Renal cortex interstitium (tissue), 11 donors: ENCODE measurements at regions not wholly inside any gene's neighbourhood (a gene's known extent, or its start where the extent isn't known, plus 50 kb on each side); places are given as distances from the start of the nearest gene placed in this dataset.
"Not testable (repeated sequence)": the region's sequence is repeated elsewhere in the genome, so short reads cannot be mapped to it uniquely, and the experiment has no call there.

Experiments
- DNase-seq, 11 donors: peaks; one replicate each; pipeline ENCODE4 v3.0.0-alpha.2; 2013; ENCODE audit warnings: low read depth in 9 of 11, low spot score in 4 of 11; ENCODE audit errors: extremely low read depth in 1 of 11

DNA sequence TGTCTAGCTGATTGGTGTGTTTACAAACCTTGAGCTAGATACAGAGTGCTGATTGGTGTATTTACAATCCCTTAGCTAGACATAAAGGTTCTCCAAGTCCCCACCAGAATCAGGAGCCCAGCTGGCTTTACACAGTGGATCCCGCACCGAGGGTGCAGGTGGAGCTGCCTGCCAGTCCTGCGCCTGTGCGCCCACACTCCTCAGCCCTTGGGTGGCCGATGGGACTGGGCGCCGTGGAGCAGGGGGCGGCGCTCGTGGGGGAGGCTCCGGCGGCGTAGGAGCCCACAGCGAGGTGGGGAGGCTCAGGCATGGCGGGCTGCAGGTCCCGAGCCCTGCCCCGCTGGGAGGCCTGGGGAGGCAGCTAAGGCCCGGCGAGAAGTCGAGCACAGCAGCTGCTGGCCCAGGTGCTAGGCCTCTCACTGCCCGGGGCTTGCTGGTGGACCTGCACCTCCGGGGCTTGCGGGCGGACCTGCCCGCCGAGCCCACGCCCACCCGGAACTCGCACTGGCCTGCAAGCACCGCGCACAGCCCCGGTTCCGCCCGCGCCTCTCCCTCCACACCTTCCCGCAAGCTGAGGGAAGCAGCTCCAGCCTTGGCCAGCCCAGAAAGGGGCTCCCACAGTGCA lies 51.0 kb upstream of the CDYL start:
- not testable (repeated sequence) for DNase-seq

DNA sequence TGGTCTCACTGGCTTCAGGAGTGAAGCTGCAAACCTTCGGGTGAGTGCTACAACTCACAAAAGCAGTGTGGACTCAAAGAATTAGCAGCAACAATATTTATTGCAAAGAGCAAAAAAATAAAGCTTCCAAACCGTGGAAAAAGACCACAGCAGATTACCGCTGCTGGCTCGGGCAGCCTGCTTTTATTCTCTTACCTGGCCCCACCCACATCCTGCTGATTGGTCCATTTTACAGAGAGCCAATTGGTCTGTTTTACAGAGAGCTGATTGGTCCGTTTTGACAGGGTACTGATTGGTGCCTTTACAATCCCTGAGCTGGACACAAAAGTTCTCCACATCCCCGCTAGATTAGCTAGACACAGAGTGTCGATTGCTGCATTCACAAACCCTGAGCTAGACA lies 51.5 kb upstream of the CDYL start:
- DNase-seq = not testable (repeated sequence)

DNA sequence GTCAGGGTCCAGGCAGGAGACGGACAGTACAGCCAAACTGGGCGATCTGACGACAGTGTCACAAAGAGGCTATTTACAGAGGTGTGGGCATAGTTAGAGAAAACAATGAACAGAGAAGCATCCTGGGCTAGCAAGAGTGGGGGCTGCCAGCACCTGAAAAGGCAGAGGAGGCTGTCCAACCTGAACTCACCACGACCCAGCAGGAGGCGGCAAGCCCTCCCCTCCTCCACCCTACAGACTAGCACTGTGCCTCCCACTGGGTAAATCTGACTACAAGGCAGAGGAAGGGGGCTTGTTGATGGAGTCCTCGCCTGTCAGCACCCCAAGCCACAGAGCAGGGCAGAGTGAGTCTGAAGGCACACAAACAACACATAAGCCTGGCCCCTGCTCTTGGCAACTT lies 52.8 kb upstream of the CDYL start:
- no peak for DNase-seq

DNA sequence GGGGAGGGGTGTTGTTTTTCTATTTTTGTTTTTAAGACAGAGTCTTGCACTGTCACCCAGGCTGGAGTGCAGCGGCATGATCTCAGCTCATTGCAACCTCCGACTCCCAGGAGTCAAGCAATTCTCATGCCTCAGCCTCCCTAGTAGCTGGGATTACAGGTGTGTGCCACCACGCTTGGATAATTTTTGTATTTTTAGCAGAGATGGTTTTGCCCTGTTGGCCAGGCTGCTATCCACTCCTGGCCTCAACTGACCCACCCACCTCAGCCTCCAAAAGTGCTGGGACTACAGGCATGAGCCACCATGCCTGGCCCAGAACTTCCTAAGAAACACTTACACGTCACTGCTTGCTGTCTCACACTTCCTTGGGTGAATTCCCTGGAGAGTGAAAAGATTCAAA lies 54.8 kb upstream of the CDYL start:
- DNase-seq = not testable (repeated sequence)

DNA sequence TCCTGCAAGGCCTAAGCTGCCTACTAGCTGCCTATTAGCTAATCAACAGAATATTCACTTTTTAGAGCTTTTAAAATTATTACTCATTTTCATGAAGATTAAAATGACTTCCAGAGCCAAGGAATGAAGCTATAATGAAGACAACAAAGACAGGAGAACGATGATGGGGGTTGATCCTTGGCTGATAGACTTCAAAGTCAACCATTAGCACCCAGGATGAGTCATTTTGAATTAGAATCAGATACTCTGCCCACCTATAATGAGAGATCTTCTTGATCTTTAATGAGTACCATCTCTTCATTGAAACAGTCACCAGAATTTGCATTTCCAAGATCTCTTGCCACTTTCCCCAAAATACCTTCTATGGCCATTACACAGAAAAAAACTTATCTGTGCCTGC lies 56.7 kb upstream of the CDYL start:
- DNase-seq = no peak

DNA sequence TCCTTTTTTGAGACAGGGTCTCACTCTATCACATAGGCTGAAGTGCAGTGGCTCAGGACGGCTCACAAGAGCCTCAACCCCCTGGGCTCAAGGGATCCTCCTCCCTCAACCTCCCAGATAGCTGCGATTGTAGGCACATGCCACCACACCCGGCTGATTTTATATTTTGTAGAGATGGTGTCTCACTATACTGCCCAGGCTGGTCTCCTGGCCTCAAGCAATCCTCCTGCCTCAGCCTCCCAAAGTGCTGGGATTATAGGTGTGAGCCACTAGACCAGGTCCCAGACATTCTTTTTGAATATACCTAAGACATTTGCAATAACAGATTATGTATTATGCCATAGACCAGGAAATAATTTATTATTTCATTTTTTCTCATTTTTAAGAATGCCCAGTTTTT lies 58.3 kb upstream of the CDYL start:
- no peak for DNase-seq

DNA sequence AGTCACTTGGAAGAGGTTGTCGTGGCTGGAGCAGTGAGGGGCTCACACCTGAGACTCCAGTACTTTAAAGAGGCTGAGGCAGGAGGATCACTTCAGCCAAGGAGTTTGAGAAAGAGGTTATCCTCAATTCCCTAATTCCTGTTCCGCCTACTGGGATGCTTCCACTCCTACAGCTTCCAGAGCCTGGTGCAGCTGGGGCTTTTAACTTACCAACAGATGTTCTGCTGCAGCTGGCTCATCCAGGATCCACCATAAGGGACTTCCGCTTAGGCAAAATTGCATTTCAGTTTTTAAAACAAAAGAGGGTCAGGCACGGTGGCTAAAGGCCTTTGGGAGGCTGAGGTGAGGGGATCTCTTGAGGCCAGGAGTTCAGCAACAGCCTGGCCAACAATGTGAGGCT lies 59.1 kb upstream of the CDYL start:
- DNase-seq = no peak

DNA sequence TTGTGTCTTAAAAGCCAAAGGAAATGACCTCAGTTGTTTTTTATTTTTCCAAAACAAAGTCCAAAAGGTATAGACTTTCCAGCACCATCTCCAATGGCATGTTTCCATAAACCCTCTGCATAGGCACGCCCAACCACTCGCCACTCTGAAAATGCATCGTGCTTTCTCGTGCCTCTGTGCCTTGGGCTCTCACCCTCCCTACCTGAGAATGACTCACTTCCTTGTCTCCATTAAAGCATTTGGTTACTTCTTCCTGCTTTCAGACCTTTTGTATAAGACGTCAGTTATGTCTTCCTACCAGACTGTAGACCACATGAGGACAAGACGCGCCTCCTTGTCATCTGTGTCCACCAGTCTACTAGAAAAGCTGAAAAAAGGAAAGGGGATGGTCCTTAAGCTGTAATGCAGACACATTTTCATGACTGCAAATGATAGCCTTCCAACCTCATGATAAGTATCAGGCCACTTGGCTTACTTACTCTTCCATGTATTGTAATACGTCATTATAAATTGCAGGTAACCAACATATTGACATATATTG lies 61.2 kb upstream of the CDYL start:
- no peak for DNase-seq

DNA sequence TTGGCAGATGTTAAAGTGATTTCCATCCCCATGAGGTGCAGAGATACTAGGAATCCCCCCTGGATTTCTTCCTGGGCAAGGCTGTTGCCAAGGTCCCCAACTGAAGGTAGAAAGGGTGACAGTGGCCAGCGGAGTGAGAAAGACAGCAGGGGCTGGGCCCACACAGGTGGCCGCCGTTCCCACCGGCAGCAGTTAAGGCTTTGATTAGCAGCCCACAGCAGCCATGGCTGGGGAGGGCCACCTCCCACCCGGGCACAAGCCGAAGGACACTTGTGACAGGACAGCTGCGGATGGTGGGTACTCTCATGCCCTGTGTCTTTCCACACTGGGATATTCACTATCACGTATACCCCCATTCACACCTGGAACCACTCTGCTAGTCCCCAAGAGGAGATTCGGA lies 63.9 kb upstream of the CDYL start:
- DNase-seq = no peak

DNA sequence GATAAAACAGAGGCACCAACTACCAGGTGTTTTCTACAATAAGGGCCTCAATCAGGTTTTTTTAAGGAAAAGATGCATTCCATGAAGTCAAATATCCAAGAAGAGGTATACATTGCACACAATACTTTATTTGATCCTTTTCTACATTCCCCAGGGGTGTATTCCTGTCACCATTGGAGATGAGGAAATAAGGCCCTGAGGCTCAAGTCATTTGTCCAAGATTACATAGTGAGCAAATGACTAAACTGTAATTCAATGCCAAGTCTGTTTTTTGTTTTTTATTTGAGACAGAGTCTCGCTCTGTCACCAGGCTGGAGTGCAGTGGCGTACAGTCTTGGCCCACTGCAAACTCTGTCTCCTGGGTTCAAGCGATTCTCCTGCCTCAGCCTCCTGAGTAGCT lies 69.2 kb upstream of the CDYL start:
- no peak for DNase-seq

DNA sequence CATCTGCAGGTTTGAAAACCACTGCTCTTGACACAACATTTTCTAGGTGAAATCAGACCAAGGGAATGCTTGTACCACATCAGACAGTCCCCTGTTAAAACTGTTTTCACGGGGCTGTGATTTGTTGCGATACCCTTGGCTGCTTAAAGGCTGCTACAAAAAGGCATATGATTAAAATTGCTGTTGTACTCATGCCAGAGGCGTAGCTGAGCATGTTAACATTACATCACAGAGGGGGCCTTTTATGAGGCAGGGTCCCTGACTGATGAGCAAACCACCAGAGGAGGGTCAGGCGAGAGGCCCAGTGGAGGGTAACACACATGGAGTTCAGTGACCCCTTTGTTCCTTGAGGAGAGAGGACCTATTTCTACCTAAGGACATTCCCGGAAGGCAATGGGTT lies 70.4 kb upstream of the CDYL start:
- no peak for DNase-seq

DNA sequence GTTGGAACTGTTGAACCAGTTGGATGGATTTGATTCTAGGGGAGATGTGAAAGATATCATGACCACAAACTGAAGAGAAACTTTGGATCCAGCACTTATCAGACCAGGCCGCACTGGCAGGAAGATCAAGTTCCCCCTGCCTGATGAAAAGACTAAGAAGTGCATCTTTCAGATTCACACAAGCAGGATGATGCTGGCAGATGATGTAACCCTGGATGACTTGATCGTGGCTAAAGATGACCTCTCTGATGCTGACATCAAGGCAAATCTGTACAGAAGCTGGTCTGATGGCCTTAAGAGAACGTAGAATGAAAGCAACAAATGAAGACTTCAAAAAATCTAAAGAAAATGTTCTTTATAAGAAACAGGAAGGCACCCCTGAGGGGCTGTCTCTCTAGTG lies 72.8 kb upstream of the CDYL start:
- no peak for DNase-seq

DNA sequence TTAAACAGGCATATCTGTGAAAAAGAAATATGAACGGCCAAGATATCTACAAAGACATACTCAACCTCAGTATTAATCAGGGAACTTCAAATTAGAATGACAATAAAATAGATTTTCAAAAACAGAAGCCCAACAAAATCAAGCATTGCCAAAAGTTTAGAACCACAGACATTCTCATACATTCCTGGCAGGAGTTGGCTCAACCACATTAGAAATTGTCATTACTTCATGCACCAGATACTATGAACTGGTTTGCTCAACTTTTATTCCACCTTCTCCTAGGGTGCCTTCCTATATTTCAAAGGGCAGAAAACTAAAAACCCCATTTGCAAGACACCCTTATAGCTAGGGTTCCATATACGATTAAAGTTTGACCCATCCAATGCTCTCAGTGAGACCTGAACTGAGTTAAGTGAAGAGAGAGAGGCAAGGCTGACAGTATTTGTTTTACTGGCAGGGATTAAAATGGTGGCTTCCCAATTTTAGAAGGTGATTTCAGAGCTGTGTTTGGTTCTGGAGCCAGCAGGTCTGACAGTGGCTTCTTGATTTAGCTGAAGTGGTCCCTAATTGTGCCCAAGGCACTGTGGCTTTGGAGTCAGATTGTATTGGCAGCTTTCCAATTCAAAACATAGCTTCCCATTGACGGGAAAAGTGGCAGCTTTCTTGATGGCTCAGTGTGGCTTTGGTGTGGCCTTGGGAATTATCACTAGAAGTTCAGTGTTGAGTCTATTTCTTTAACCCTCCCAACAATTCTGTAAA lies 77.1 kb upstream of the CDYL start:
- no peak for DNase-seq

DNA sequence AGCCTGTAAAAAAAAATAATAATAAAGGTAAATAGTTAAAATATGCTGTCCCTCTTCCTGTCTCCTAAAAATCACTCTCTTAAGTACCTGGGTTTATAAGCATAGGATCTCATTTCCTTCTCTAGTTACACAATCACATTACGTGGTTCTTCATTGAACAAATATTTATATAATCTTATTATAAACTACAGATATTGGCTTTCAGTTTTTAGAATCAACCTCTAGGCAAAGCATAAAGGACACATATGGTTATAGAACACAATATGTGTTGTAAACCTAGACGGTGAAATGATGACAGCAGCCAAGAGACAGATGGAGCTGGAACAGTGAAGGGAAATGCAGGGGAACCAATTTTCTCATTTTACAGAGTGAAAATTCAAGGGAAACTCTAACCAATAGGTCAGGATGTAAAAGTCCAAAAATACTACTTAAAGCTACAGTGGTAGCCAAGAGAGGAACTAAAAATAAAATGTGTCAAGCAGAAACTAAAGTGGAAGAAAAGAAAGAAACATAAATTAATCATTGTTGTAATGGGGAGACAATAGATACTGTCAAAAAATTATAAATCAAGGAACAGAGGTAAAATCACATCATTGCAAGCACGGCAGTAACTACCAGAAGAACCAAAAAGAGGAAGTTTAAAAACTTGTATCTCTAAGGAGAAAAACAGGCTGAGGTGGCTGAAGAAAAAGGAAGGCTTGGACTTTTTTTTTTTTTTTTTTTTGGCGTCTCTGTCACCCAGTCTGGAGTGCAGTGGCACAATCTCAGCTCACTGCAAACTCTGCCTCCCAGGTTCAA lies 82.8 kb upstream of the CDYL start:
- DNase-seq = no peak

DNA sequence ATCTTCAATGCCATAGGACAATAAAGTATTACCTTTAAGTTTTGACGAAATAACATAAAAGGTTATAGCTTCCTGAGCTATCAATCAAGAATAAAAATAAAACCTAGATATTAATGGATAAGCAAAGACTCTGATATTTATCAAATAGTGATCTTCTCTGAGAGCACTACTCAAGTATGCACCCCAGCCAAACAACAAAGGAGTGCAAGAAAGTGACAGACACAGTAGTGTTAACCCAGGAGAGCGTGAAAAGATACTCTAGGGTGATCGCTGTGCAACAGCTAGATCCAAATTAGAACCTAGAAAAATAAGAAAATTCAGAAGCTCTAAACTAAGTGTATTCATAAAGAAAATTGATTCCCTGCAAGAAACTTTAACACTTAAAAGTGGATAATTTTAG lies 83.5 kb upstream of the CDYL start:
- no peak for DNase-seq

DNA sequence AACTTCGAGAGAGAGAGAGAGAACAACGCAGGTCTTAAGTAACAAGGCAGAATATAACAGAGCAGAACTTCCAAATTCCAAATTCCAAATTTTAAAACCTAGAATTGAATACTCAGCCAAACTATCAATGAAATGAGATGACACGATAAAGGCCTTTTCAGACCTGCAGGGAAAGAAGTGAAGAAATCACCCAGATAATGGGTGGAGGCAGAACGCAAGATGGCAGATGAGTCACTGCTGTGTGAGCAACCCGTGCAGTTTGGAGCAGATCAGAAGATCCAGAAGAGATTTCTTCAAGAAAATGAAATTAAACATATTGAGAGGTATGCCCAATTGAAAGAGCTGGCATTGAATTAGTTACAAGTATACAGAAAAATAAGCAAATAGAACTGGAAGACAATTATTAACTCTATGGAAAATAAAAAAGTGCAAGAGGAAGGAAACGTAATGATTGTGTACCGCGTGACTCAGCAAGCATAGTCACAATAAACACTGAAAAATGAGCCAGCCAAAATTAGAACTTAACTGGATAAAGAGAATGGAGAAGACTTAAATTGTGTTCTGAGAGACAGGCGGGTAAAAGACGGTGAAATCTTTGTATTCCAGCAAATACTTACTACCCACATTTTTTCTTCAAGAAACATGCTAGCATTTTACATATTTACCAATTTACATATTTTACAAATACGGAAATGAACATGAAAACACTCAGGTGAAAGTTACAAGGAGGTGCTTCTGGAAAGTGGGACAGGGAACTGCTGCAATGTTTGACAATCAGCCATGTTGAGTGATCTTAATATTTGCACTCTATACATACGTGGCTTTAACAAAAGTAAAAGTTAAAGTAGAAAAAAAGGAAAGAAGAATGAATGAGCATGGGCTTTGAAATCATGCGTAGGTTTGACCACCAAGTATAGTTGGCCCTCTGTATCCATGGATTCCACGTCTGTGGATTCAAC lies 87.9 kb upstream of the CDYL start:
- DNase-seq = no peak

DNA sequence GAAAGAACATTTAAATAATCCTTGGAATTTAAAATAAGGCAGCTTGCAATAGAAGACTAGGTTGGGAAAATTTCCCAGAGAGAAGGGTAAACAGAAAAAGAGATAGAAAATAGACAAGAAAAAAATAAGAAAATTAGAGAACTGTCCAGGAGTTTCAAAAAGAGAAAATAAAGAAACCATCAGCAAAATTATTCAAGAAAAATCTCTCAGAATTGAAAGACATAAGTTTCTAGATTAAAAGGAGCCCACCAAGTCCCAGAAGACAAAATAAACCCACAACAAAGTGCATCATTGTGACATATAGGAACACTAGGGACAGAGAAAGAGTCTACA lies 88.6 kb upstream of the CDYL start:
- no peak for DNase-seq

DNA sequence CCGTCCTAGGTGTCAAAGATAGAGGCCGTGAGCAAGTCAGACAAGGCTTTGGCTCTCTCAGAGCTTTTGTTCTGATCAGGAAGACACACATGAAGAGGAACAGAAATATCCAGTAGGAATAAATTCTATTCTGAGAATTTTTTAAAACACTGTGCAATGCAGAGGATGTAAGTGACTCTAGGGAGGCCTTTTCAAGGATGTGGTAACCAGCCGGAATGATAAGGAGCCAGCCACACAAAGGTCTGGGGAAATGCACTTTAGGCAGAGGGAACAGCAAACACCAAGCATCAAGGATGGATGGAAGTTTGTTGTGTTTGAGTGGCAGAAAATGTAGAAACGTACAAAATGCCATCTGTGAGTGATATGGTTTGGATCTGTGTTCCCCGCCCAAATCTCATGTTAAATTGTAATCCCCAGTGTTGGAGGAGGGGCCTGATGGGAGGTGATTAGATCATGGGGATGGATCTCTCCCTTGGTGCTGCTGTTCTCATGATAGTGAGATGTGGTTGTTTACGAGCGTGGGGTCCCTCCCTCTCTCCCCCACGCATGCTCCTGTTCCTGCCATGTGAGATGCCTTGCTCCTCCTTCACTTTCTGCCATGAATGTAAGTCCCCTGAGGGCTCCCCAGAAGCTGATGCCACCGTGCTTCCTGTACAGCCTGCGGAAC lies 93.6 kb upstream of the CDYL start:
- DNase-seq = no peak
